ENCODE measurements at regions not wholly inside any gene's neighbourhood (a gene's known extent, or its start where the extent isn't known, plus 50 kb on each side); places are given as distances from the start of the nearest gene placed in this dataset.
A peak's percentile ranks its signal among the peaks of the same experiment; 100 is the strongest.

DNA sequence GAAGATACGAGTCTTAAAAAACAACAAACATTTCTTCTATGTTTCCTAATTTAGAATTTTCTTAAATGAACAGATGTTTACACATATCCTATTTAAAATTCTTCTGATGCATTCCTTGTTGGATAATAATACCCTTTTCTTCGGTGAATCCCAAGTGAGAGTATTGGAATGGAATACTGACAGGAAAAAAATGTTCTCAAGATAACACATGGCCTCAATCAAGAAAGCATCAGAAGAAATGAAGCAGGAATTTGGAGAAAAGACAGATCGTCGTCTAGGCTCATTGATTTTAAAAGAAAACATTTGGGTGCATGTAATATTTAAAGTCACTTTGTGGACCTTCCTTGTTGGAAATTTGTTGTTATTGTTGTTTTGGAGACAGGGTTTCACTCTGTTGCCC is 196.9 kb upstream of the ANK2 start:
- ATAC-seq, result no peak
- no peak overlapping the region for H3K4me3 Mint-ChIP-seq
- no peaks in the 10 kb centered on the region for H3K4me1 Mint-ChIP-seq
- no peaks in the 10 kb centered on the region for H3K9me3 Mint-ChIP-seq
- no peaks in the 10 kb centered on the region for H3K36me3 Mint-ChIP-seq
- no peaks in the 10 kb centered on the region for H3K27me3 Mint-ChIP-seq
- no peak overlapping the region for H3K27ac Mint-ChIP-seq

DNA sequence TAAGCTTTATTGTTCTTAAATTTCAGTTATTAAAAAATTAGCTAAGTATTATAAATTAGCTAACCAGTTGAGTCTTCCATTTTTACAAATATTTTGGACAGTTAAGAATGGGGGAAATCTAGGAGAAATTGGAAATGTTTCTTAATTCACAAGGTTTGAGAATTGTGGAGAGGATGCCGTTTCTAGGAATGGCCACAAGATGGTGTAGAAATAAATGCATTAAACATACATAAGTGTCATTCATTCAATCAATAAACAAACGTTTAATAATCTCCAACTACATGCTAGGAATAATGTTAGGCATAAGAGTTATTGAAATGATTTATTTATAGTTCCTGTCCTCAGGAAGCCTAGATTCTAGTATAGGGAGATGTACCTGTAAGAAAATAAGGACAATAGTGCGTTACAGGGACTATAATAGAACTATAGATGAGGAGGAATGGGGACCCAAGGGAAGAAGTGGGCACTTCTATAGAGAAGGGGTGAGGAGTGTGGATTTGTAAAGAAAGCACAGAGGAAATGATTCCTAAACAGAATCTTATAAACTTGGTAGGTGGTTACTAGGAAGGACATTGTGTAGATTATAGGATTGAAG is 195.7 kb upstream of the ANK2 start:
- no peak overlapping the region for H3K27ac Mint-ChIP-seq
- H3K9me3 Mint-ChIP-seq, result no peaks in the 10 kb centered on the region
- H3K4me1 Mint-ChIP-seq, result no peaks in the 10 kb centered on the region
- no peak for ATAC-seq
- H3K36me3 Mint-ChIP-seq, result no peaks in the 10 kb centered on the region
- no peaks in the 10 kb centered on the region for H3K27me3 Mint-ChIP-seq
- no peak overlapping the region for H3K4me3 Mint-ChIP-seq

DNA sequence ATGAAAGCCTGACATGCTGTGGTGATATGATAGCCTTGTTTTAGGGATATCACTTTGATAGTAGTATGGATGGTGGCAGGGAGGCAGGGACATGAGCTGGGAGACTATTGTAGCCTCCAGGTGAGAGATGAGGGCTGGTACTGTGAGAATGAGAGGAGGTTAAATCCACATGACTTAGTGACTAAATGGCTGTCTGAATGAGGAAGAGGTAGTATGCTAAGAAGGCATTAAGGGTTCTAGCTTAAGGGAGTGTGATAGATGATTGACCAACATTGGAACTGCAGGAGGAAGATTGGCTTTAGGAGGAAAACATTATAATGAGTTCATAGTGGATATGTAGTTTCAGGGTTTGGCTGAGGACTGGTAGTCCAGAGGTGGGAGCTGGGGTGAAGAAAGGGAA is 195.0 kb upstream of the ANK2 start:
- no peak for ATAC-seq
- H3K36me3 Mint-ChIP-seq, result no peaks in the 10 kb centered on the region
- H3K9me3 Mint-ChIP-seq, result no peaks in the 10 kb centered on the region
- H3K27me3 Mint-ChIP-seq, result no peaks in the 10 kb centered on the region
- H3K4me3 Mint-ChIP-seq, result no peak overlapping the region
- H3K4me1 Mint-ChIP-seq, result no peaks in the 10 kb centered on the region
- H3K27ac Mint-ChIP-seq, result no peak overlapping the region

DNA sequence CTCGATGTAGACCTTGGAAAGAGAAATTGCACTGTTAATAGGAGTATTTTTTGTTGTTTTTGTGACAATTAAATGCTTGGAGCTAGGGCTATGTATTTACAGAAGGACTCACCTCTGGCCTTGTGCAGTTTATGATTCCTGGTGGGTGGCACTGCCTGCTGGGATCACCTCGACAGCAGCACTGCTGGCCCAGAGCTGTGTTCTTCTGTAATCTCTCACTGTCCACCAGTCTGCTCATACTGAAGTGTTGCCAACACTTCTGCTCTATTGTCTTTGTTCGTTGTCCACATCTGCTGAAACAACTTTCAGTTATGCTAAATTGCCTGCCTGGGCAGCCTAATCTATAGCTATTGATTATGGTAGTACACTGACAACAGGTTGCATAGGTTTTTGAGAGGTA is 194.4 kb upstream of the ANK2 start:
- Mint-ChIP-seq H3K36me3 (no peaks in the 10 kb centered on the region), H3K27ac (no peak overlapping the region), H3K4me1 (no peaks in the 10 kb centered on the region), H3K27me3 (no peaks in the 10 kb centered on the region), H3K9me3 (no peaks in the 10 kb centered on the region), H3K4me3 (no peak overlapping the region)
- no peak for ATAC-seq

DNA sequence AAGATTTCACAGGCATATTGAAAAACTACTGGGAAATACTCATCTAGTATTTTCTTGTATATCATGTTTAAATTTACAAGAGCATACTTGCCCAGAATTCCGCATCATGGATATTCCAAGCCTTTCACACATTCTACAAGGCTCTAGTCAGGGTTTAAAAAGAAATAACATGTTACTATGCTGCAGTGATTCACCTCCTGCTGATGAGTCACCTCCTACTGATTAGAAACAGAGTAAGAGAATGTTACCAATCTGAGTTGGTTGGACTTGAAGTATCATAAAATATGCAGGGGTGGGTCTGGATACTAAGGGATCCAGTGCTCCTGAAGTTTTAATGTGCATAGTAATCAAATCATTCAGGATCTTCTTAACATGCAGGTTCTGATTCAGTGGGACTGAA is 192.0 kb upstream of the ANK2 start:
- no peak for ATAC-seq

DNA sequence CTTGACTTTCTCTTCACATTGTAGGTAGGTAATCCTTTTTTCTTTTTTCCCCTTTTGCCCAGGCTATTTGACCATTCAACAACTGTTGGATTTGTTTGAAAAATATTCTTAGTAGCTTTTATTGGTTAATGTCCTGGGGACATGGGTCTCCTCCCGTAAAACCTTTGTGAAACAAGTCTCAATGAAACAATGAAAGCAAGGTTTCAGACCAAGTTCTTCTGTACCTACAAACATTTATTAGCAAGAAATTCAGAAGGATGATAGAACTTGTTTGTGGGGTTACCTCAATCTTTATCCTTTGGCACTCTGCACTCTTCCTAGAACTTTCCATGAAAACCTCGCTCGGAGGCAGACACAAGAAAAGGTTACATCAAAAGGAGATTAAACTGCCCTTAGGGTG is 190.7 kb upstream of the ANK2 start:
- ATAC-seq, result no peak
- peaks cover 11% of the 10 kb centered on the region for H3K27me3 Mint-ChIP-seq
- no peaks in the 10 kb centered on the region for H3K9me3 Mint-ChIP-seq
- no peaks in the 10 kb centered on the region for H3K36me3 Mint-ChIP-seq
- H3K4me1 Mint-ChIP-seq, result no peaks in the 10 kb centered on the region
- H3K4me3 Mint-ChIP-seq, result no peak overlapping the region
- no peak overlapping the region for H3K27ac Mint-ChIP-seq

More for the DNA sequence above, 192.0 kb upstream of the ANK2 start:
- Mint-ChIP-seq H3K36me3 (no peaks in the 10 kb centered on the region), H3K27ac (no peak overlapping the region), H3K9me3 (no peaks in the 10 kb centered on the region), H3K4me1 (no peaks in the 10 kb centered on the region), H3K4me3 (no peak overlapping the region), H3K27me3 (peaks cover 11% of the 10 kb centered on the region)

DNA sequence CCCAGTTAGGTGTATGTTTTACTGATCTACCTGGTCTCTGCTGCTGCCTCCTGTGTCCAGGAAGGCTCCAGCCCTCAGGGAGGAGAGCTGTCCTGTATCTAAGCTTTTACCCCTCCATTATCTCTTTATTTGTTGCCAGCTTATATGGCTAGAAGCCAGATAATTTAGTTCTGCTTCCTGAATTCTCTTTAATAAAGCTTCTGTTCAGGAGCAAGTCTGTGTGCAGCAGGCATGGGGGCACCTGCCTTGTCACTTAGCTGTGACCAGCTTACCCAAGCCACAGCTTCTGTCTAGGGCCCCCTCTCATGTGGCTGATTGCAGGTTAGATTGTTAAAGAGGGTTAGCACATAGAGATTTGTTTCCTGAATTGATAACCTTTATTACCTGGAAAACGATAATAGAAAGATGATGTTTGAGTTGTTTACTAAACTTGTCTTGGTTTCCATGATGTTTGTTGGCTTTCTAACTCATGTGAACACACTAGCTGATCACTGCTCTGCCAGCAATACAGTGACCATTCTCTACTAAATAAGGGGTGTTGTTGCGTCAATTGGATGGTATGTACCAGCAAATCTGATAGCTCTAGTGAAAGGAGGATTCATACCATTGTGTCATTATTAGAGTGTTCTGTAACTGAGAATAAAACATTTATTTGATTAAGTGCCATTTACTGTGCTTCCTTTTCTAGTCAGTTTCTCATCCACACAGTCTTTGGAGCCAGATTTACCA is 189.8 kb upstream of the ANK2 start:
- Mint-ChIP-seq H3K9me3 (no peaks in the 10 kb centered on the region), H3K36me3 (no peaks in the 10 kb centered on the region), H3K27me3 (peaks cover 11% of the 10 kb centered on the region), H3K27ac (no peak overlapping the region), H3K4me1 (no peaks in the 10 kb centered on the region), H3K4me3 (no peak overlapping the region)
- no peak for ATAC-seq

DNA sequence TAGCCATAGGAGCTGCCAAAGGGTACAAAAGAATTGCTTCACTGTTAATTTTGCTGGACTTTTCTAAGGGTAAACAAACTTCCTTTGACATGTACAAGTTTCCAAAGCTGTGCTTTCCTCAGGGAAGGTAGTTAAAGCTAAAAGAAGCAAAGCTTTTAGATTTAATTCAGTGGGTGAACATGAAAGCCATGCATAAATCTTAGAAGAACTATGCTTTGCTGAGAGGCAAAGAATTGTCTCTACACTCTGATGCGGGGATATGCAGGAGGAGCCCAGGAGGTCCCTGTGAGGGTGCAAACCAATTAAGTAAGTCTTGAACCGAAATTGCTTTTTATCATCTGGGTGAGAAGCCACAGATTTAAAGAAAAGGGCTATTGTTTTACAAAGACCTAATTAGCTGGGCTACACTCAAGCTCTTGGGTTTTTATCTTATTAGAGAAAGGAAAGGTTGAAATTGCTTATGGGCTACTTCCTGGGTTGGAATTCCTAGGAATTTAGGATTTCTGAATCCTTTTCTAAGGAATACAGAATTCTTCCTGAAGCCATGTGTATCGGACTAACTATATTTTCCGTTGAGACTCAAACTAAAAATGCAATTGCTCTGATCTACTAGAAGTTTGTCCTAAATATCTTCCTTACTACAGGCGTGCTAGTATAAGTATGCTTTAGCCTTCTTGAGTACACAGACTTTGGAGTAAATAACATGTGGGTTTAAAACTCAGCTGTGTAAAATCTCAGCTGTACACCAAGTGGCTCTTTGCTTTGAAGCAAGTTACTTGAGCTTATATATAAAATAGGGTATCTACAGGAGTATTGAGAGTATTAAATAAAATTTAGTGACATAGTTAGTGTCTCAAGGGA is 188.4 kb upstream of the ANK2 start:
- Mint-ChIP-seq H3K27me3 (peaks cover 11% of the 10 kb centered on the region), H3K27ac (no peak overlapping the region), H3K36me3 (no peaks in the 10 kb centered on the region), H3K4me3 (no peak overlapping the region), H3K4me1 (no peaks in the 10 kb centered on the region), H3K9me3 (no peaks in the 10 kb centered on the region)
- no peak for ATAC-seq

DNA sequence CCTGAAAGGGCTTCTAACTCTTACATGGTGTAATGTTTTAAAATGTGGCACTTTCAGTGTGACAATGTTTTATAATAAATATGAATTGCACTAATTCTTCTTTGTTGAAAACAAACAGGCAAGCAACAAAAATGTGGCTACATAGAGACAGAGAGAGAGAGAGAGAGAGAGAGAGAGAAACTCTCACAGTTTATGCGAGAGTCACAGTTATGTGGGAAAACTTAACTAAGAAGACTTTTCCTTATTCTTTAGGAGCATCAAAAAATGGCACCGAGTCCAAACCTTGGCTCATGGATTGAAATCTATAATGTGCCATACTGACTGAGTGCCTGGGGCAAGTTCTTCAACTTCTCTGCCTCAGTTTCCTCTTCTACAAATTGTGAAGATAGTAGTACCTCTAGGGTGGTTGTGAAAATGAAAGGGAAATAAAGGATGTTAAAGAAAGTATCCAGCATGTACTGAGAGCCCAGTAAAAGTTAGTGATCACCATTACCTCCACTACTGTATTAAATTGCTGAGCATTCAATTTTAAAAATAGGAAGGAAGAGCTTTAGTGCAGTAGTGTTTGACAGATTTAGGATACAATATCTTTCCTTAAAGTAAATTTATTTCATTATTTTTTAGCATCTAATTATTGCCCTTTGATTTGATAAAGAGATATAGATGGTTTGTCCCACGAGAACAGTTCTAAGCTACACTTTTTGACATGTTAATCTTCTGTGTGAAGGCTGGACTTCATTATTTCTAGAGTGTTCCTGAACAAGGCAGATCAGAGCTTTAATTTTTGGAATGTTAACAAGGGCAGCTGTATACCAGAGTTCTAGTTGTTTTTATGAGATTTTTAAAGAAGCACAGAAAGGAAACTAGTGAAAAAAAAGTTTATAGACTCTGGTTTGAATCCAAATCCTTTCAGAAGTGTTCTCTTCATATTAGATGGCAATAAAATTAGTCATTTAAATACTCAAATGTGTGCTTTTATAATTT is 187.5 kb upstream of the ANK2 start:
- no peaks in the 10 kb centered on the region for H3K36me3 Mint-ChIP-seq
- no peaks in the 10 kb centered on the region for H3K4me1 Mint-ChIP-seq
- no peak for ATAC-seq
- H3K27ac Mint-ChIP-seq, result no peak overlapping the region
- H3K27me3 Mint-ChIP-seq, result peaks cover 11% of the 10 kb centered on the region
- H3K9me3 Mint-ChIP-seq, result no peaks in the 10 kb centered on the region
- H3K4me3 Mint-ChIP-seq, result no peak overlapping the region

DNA sequence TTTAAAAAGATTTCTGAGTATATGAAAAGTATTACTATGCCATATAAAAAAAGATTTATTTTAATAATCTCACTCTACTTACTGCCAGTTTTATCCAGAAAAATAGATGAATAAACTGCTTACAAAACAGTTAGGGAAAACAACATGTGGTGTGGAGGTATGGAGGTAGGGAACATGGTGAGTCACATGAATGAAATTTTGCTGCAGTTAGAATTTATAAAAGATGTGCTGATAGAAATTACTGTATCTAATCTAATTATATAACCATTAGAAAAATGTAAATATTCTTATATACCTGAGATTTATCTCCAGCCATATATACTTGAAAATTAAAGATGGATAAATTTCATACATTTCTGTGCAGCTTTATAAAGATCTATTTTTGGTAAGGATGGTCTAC is 184.0 kb upstream of the ANK2 start:
- Mint-ChIP-seq H3K36me3 (no peaks in the 10 kb centered on the region), H3K9me3 (no peaks in the 10 kb centered on the region), H3K4me3 (no peak overlapping the region), H3K27me3 (peaks cover 11% of the 10 kb centered on the region), H3K4me1 (no peaks in the 10 kb centered on the region), H3K27ac (no peak overlapping the region)
- no peak for ATAC-seq

DNA sequence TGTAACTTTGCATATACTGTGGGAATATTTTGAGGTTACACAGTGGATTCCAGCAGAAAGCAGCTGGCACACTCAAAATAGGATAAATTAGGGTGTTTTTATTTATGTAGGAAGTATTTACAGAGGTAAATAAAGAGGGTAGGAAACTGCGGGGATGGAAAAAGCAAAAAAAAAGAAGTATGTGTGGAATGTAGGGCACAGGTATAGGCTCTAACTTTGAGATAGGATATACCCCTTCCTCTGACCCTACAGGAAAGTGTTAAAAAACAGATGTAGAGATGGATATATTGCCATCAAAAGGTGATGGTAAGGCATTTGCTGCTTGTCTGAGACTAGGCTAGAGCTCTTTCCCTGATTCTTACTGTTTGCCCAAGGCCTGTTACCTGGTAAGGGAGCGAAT is 173.1 kb upstream of the ANK2 start:
- ATAC-seq, result no peak
- Mint-ChIP-seq H3K36me3 (no peaks in the 10 kb centered on the region), H3K27ac (no peak overlapping the region), H3K27me3 (no peaks in the 10 kb centered on the region), H3K4me3 (no peak overlapping the region), H3K9me3 (no peaks in the 10 kb centered on the region), H3K4me1 (no peaks in the 10 kb centered on the region)

DNA sequence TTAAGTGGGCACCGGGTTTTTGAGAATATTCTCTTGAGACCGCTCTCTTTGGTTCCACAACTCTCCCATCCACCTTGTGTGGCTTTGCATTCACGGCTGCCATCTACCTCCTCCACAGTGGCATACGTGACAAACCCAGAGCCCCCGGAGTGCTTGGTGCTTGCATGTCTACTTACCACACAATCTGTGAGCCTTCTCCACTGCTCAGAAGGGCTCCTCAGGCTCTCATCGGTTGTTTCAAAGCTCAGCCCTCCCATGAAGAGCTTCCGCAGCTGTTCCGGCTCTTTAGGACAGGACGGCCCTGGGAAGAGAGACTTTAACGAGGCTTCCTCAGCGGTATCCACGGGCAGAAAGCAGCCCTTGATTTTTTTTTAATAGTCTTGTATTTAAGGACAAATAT is 167.6 kb upstream of the ANK2 start:
- H3K36me3 Mint-ChIP-seq, result no peaks in the 10 kb centered on the region
- H3K27me3 Mint-ChIP-seq, result no peaks in the 10 kb centered on the region
- no peaks in the 10 kb centered on the region for H3K9me3 Mint-ChIP-seq
- no peak for ATAC-seq
- H3K27ac Mint-ChIP-seq, result no peak overlapping the region
- H3K4me1 Mint-ChIP-seq, result no peaks in the 10 kb centered on the region
- no peak overlapping the region for H3K4me3 Mint-ChIP-seq

DNA sequence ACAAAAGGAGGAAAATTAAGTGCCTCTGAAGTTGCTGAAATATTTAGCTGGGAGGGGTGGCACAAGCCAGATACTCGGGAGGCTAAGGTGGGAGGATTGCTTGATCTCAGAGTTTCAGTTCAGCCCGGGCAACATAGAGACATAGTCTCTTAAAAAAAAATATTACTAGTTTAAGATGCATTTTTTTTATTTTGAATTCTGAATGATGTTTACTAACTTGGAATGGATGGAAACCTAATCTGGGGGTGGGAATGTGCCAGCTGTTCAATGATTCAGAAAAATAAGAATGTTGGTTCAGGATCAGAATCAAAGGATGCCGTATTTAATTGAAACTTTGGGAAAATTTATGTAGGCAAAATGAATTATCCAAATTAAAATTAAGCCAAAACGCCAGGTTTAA is 167.2 kb upstream of the ANK2 start:
- Mint-ChIP-seq H3K9me3 (no peaks in the 10 kb centered on the region), H3K27ac (no peak overlapping the region), H3K4me1 (no peaks in the 10 kb centered on the region), H3K36me3 (no peaks in the 10 kb centered on the region), H3K27me3 (no peaks in the 10 kb centered on the region), H3K4me3 (no peak overlapping the region)
- no peak for ATAC-seq

DNA sequence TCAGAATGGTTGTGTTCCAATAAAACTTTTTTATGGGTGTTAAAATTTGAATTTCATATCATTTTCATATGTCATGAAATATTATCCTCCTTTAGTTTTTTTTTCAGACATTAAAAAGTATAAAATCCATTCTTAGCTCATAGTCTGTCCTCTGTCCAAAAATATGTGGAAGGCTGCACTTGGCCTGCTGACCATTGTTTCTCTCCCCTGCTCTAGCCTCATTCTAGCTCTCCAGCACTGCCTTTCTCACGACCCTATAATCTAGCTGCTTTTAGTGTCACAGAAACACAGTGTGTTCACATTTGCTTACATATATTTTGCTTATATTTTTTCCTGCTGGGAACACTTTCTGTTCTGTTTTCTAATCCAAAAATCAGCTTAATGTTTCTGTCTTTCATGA is 165.0 kb upstream of the ANK2 start:
- Mint-ChIP-seq H3K9me3 (no peaks in the 10 kb centered on the region), H3K36me3 (no peaks in the 10 kb centered on the region), H3K27me3 (no peaks in the 10 kb centered on the region), H3K27ac (no peak overlapping the region), H3K4me3 (no peak overlapping the region), H3K4me1 (no peaks in the 10 kb centered on the region)
- no peak for ATAC-seq

DNA sequence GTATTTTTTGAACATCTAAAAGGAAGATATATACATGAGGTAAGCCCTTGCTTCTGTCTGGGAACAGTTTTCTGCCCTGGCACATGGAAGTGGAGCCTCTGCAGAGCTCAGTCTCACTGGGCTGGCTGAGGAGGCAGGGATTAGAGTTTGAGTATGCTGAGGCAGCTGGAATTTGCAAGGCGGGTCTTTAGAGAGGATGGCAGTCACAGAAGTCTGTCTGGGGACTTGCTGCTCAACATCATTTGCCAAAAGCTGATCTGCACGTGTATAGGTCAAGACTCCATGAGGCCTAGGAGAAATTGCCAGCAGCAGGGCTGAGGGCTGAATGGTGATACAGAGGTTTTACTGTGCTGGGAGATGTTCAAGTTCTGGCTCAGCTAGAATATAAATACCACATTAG is 163.6 kb upstream of the ANK2 start:
- Mint-ChIP-seq H3K27me3 (no peaks in the 10 kb centered on the region), H3K9me3 (no peaks in the 10 kb centered on the region), H3K27ac (no peak overlapping the region), H3K4me1 (no peaks in the 10 kb centered on the region), H3K36me3 (no peaks in the 10 kb centered on the region), H3K4me3 (no peak overlapping the region)
- peak; percentile 31 for ATAC-seq
